NCI-H526 treated with DMSO at 0.1 percent for 48 hours (cell line): ENCODE measurements at regions not wholly inside any gene's neighbourhood (a gene's known extent, or its start where the extent isn't known, plus 50 kb on each side); places are given as distances from the start of the nearest gene placed in this dataset.
"Not testable (repeated sequence)": the region's sequence is repeated elsewhere in the genome, so short reads cannot be mapped to it uniquely, and the experiment has no call there.

Experiments
- DNase-seq: peaks from one replicate; lab custom pipeline; 2025; lab: John Stamatoyannopoulos, UW

DNA sequence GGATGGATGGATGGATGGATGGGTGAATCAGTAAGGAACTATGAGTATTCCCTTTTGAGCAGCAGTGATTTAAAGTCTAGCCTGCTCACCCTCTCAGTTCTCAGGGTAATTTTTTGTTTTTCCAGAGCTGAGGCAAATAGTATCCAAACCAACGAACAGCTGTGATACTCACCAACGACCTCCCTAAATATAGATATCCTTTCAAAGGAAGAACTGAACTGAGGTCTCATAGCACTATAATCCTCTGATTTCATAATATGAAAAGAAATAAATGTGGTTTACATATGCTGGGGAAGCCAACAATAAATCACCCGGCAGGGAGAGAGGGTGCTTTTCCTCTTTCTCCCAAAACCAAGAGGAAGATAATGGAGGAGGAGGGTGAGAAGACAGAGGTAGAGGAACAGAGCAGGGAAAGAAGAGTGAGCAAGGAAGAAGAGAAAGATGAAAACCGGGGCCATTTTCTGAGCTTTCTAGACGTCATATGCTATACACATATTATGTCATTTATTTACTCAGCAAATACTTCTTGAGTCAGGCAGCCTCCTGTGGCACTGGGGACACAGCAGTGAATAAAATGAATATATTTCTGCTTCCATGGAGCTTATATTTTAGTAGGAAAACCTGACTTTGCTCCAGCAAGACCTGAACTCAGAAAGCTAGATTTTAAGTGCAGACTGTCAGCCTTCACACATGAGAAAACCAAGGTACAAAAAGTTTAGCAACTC is 710.7 kb upstream of the TBX3 start:
- DNase-seq: no peak

DNA sequence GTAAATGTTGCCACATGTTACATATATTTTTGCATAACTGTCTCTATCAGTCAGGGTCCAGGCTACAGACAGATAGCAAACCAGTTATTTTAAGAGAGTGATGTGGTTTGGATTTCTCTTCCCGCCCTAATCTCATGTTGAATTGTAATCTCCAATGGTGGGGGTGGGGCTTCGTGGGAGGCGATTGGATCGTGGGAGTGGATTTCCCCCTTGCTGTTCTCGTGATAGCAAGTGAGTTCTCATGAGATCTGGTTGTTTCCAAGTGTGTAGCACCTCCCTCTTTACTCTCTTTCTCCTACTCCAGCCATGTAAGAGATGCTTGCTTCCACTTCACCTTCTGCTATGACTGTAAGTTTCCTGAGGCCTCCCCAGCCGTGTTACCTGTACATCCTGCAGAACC is 704.2 kb upstream of the TBX3 start:
- DNase-seq: no peak

DNA sequence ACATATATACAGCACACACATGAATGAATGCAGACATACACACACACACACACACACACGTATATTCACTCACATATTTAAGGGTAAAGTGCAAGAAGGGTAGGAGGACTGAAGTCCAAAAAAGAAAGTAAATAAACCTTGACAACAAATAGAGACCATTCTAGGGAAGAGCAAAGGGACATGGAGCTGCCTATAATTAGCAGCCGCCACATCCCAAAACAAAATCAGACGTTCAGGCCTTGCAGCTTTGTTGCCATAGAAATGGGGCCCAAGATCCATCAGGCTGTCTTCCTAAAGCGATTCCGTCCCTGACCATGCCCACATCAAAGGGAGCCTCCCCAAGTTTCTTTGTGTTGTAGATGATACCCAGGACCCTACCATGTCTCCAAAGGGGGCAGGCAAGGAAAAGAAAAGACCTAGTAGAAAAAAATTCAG is 703.5 kb upstream of the TBX3 start:
- no peak for DNase-seq

DNA sequence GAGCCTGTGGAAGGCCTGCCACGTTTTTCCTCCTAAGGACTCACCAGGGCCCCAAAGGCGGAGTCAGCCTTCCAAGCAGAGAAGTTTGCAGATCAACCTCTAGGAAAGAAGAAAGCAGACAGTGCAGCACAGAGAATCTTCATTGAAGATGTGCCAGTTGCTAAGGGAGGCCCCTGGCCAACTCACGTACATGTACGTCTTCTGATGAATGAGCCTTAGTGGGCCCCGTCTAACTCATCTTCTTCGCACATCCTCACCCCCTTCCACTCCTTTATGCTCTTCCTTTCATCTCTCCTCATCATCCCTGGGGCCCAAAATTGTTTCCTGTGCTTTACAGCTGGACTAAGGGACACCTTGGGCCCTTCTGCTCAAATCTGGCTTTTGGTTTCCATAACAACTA is 703.0 kb upstream of the TBX3 start:
- no peak for DNase-seq

DNA sequence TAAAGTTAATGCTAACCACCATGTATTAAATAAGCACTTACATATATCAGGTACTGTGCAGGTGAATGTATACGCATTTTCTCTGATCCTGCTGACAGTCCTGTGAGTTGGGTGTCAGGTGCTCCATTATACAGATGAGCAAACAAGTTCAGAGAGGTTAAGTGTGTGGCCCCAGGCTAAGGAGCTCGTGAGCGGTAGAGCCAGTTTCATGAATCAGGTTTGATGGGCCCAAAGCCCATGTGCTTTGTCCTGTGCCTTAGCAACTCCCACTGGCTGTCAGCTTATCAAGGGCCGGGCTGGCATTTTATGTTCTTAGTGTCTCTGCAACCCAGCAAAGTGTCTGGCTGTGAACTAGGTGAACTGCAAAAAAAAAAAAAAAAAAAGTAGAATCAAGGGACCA is 701.2 kb upstream of the TBX3 start:
- DNase-seq: no peak

DNA sequence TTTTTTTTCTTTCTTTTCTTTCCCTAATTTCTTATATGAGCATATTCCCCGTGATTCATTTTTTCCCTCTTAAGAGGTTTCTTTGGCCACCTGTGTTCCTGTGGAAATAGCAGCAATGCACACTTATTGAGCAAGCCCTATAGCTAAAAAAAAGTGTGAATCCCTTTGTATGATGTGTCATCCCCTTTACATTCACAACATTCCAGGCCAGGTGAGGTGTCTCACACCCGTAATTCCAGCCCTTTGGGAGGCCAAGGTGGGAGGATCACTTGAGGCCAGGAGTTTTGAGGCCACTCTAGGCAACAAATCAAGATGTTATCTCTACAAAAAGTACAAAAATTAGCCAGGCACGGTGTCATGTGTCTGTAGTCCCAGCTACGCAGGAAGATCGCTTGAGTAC is 700.4 kb upstream of the TBX3 start:
- DNase-seq: no peak

DNA sequence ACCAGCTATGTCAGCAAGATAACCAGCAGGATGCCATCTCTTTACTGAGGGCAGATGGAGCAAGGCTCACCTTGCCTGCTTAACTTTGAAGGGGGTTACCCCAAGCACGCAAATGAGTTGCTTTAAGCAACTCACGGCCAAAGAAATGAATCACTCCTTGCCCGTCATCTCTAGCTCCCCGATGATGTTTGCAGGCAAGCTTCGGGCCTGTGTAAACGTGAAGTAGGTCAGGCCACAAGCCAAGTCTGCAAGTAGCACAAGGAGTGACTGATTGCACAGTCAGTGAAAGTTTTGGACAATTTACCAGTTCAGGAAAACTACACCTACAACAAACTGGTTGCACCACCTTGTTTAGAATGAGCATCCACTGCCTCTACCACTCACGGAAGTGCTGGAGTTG is 699.7 kb upstream of the TBX3 start:
- no peak for DNase-seq

DNA sequence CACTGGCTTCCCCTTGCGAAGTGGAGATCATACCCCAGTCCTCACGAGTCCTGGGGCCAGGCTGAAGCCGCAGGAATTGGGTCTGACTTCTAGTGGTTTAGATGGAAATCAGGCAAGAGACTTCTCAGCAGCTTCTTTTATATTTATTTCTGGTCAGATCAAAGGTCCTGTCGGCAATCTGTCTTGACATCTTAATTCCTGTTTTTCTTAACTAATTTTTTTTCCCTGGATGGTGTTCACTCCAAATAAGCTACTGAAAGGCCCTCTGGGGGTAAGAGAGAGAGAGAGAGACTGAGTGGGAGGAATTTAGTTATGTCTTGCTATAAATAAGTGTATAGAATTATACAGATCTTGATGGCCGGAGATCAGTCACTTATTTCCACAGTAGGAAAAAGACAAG is 698.7 kb upstream of the TBX3 start:
- no peak for DNase-seq

DNA sequence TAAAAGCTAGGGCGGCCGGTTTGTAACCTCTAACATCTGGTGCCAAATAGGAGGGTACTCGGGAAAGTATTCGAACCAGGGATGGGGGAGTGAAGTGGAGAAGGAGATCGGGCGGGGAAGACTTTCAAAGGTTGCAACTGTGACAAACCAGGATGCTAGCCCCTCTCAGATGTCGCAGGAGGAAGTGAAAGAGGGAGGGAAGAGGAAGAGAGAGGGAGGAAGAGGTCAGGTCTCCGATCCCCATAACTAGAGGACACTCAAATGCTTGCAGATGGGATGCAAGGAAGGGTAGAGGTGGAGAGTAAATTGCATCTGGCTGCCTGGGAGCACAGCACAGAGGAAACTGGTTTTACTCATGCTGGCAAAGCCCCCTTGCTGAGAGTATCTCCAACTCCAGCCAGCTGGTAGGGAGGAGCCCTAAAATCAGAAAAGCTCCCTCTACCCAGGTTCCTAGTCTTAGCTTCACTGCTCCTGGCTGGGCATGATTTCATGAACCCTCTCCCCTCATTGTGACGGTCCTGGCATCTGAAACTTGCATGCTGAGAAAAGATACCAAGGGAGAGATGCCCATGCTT is 696.7 kb upstream of the TBX3 start:
- no peak for DNase-seq

DNA sequence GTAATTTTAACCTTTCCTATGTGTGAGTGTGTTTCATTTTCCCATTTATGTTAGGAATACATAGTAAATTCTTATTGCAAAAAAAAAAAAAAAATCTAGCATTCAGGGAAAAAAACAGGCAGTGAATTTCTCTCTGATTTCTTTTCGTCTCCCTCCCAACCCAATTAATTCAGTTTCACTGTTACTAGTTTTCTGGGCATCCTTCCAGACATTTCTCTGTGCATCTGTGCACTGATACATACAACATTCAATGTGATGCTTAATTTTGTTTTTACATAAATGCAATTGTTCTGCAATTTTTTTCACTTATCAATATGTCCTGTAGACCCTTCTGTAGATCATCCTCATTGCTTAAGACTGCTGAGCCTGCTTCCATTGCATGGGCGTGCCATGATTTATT is 694.3 kb upstream of the TBX3 start:
- no peak for DNase-seq

DNA sequence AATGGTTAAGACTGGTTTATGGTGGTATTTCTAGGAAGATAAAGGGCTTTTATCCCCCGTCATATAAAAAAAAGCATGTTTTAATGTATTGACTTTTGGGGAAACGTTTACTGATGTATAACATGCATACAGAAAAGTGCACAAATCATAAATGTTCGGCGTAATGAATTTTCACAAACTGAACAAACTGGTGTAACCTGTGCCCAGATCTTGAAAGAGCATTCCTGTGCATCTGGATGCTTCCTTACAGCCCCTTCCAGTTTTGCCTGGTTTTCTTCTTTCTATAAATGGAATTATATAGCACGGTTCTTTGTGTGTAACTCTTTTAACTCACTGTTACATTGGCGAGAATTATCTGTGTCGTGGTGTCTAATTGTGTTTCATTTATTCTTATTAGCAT is 693.8 kb upstream of the TBX3 start:
- DNase-seq: no peak

DNA sequence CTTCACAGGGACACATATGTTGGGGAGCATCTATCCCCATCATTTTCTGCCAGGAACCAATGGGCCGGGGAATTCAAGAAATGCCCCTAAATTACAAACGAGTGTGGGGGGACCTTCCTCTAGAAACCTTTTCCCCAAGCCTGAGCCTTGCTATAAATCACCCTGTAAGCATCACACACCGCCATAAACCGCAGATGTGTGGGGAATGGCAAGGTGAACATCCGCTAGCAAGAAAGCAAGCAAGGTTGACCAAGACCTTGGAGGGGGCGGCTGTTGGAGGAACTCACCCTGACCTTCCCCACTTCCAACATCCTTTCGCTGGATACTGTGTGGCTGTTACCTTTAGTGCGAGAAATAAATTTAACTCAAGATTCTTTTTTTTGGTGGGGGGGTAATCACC is 693.3 kb upstream of the TBX3 start:
- no peak for DNase-seq

DNA sequence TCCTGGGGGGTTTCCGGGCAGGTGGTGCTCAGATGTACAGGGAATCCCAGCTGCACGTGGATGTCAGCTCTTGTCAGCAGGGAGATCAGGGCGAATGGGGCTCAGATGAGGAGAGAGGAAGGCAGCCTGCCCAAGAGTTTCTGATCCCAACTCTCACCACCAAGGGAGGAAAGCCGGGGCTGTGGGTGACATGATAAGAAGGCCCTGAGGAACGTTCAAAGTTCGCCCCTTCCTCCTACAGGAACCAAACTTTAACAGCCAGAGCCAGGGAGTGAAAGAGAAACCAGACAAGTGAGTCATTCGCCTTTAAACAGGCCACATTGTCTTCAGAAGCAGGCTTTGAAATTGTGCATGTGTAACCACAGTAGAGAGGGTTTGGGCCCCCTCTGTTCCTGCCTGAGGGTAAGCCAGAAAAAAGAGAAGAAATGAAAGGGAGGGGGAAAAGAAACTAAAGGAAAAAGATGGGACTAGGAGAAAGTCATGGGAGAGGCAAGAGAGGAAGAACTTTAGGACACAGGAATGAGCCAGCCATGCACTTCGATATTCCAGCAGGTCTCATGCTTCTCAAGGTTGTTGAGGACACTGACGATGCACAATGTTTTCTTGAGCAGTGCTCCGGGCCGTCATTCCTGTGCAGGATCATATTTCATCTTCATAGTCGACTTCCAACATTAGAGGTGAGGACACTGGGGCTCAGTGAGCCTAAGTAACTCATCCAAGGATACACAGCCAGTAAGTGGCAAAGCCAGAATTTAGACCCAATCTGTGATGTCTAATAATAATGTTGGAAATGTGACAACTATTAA is 691.4 kb upstream of the TBX3 start:
- DNase-seq: no peak

DNA sequence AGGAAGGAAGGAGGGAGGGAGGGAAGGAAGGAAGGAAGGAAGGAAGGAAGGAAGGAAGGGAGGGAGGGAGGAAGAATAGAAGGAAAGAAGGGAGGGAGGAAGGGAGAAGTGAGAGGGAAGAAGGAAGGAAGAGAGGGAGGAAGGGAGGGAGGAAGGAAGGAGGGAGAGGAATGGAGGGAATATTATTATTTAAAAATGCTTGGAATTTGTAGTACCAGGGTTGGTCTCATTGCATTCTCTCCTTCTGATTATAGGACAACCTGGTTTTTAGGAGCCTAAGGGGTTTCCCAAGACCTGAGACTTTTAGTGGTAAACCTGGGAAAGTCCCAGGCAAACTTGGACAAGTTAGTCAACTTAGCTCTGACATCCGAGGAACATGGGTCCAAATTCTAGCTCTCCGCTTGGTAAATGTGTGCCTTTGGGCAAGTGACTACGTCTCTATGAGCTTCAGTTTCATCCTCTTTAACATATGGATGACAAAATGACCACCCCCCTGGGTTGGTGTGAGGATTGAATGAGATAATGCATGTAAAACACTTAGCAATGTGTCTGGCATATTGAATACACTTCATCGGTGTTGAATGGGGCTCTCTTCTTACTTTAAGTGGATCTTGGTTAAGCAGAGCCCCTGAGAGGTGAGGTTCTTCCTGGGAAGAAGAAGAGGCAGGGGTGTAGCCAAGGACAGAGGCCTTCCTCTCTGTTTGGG is 690.7 kb upstream of the TBX3 start:
- DNase-seq: no peak

DNA sequence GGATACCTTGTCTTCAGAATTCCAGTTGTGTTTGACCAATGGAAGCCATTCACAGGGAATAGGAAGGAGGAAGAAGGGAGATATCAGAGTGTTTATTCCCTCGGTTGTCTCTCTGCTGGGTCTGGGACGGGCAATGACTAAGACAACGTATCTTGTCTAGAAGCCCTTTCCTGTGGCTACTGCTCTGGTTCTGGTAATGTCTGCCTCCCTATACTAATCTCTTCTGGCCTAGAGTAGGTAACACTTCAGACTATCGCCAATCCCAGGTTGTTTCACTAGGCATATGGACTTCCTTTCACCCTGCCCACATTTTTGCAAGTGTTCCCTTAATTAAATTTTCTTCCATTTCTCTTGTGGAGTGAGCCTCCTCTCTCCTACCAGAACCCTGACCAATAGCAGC is 687.7 kb upstream of the TBX3 start:
- no peak for DNase-seq

DNA sequence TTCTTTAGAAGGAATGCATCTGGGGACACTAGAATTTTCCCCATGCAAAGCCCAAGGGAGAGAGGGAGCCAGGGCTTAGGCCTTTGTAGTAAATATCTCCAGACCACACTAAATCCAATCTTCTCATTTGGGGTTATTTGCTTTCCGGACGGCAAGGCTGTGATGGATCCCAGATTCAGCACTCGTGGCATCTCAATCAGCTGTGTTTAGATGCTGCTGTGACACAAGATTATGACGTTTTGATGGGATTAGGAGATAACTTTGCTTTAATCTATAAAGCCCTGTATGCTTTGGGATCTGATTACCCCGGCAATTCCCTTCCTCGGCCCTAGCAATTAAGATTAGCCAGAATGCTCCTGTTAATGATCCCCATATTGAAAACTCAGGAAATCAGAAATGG is 686.7 kb upstream of the TBX3 start:
- no peak for DNase-seq

DNA sequence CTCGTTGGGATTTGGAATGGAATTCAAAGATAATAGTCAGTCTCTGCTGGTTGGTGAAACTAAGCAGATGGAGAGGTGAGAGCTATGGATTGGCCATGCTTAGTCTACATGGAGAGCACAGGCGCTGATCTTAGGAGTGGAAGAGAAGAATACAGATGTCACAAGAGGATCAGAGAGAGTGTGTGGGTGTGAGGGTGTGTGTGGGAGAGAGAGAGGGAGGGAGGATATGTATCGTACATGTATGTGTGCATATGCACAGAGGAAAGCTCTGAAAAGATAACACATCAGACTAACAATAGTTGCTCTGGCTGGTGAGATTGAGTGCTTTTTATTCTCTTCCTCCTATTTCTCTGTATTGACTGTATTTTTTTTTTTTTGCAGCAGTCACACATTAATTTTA is 686.2 kb upstream of the TBX3 start:
- DNase-seq: no peak

DNA sequence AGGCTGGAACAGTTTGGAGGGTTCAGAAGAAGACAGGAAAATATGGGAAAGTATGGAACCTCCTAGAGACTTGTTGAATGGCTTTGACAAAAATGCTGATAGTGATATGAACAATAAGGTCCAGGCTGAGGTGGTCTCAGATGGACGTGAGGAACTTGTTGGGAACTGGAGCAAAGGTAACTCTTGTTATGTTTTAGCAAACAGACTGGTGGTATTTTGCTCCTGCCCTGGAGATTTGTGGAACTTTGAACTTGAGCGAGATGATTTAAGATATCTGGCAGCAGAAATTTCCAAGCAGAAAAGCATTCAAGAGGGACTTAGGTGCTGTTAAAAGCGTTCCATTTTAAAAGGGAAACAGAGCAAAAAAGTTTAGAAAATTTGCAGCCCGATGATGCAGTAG is 682.3 kb upstream of the TBX3 start:
- not testable (repeated sequence) for DNase-seq

DNA sequence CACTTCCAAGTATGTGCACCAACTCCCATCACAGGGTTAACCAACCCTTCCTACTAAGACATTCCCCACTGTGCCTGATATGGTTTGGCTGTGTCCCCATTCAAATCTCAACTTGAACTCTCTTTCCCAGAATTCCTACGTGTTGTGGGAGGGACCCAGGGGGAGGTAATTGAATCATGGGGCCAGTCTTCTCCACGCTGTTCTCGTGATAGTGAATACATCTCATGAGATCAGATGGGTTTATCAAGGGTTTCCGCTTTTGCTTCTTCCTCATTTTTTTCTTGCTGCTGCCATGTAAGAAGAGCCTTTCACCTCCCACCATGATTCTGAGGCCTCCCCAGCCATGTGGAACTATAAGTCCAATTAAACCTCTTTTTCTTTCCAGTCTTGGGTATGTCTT is 681.8 kb upstream of the TBX3 start:
- not testable (repeated sequence) for DNase-seq

DNA sequence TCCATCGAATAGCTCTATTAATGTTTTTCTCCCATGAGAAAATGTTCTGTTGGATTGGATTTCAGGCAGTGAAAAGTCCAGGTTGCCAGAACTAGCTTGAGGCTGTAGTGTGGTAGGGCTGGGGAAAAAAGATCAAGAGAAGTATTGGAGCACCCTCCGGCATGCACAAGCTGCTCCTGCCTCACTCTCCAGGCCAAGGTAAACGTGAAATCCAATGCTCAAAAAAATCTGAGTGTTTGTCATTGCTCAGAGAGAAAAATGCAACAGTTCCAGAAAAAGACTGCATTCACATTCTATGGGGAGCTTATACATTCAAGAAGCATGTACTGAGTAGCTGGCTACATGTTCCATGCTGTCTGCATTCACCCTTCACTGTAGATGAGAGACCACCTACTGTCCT is 680.9 kb upstream of the TBX3 start:
- no peak for DNase-seq

DNA sequence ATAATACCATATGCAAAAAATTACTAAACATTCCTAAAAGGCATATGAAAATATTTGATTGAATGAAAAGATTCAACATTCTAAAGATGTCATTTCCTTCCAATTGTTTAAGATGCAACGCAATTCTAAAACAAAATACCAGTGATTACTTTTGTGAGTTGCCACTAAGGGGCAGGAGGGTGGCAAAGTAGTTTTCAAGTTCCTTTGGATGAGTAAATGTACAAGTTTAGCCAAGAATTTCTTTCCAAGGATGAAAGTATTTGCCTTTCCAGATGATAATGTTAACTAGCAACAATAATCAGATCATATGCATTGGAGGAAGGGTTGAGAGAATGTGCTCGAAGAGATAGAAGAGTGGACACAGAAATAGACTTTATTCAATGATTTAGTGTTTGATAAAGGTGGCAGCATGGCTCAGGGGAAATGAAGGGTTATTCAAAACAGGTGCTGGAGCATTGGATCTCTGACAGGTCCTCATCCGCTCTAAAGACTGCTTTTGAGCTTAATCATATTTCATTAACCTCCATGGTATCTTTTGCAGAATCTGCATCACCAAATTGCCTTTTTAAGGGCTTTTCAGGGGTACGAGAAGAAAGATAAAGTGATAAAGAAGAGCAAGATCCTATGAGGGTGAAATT is 678.5 kb upstream of the TBX3 start:
- no peak for DNase-seq

DNA sequence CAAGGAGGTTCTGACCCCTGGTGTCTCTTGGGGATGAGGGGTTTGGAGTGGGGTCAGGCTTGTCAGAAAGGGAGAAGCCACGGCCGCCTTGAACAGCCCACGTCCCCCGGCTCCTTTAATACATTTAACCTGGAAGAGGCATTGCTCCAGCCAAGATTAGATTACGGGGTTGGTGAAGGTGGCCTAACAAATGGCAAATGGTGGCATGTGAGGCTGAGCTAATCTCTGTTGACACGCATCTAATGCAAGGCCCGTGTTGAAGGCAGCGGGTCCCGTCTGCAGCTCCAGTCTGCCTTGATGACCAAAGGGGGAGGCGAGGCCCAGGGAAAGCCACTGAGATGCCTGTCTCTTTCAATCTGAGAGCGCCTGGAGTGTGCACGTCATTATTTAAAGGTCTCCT is 673.7 kb upstream of the TBX3 start:
- DNase-seq: no peak
